A549 (cell line): ENCODE measurements at regions not wholly inside any gene's neighbourhood (a gene's known extent, or its start where the extent isn't known, plus 50 kb on each side); places are given as distances from the start of the nearest gene placed in this dataset.

Source experiments
- ATAC-seq, 2 experiments: fragments of 200-7000 bp in 1 of 2; fragments of >200 bp in 1 of 2; cut with Nextera tagmentation in 1 of 2; cut with Tn5 transposase in 1 of 2; 3 replicates each; pipeline versions ENCODE4 v1.8.0 to v1.9.1; 2018 to 2020; ENCODE audit warnings: mild to moderate bottlenecking in 1 of 2, moderate library complexity in 1 of 2
- CTCF ChIA-PET: fragments of 300-600 bp; sonication (Branson Sonifier 250); formaldehyde crosslinking; extraction: SDS; loops from one replicate; lab custom pipeline; 2021; ENCODE audit warnings: antibody characterized with exemption, inconsistent platforms; lab: Yijun Ruan, JAX
- POLR2A ChIA-PET: fragments of 350-600 bp; formaldehyde crosslinking; extraction: SDS; loops from one replicate; lab custom pipeline; 2021; ENCODE audit warnings: antibody characterized with exemption, inconsistent platforms; lab: Yijun Ruan, JAX
- DNase-seq, 2 experiments: peaks; one replicate each; pipeline versions ENCODE4 v3.0.0 to v3.0.0-alpha.2; 2011 to 2016; ENCODE audit warnings: low read depth in 1 of 2, low spot score in 1 of 2
- FAIRE-seq: peaks from 2 replicates; lab custom pipeline; 2011; peaks lifted over from hg19 to GRCh38; lab: Jason Lieb, UNC
- H3K27ac ChIP-seq, 2 experiments: fragments of >200 bp; sonication (Bioruptor Twin); formaldehyde crosslinking; 3 replicates each; pipeline ENCODE4 v1.5.1; 2016 to 2017
- H3K4me1 ChIP-seq: fragments of >200 bp; sonication (Bioruptor Twin); formaldehyde crosslinking; 3 replicates; pipeline ENCODE4 v1.6.1; 2016
- H3K4me2 ChIP-seq: fragments of >200 bp; sonication (Bioruptor Twin); formaldehyde crosslinking; 3 replicates; pipeline ENCODE4 v1.6.1; 2016
- H3K4me3 ChIP-seq: fragments of >200 bp; sonication (Bioruptor Twin); formaldehyde crosslinking; 3 replicates; pipeline ENCODE4 v1.5.1; 2016
- H3K9me3 ChIP-seq: fragments of >200 bp; sonication (Bioruptor Twin); formaldehyde crosslinking; 3 replicates; pipeline ENCODE4 v1.6.1; 2016
- BHLHE40 ChIP-seq: IDR thresholded peaks from 2 replicates; pipeline ENCODE4 v1.6.1; 2012; ENCODE audit warnings: low read depth, low read length, inconsistent platforms
- CHD2 ChIP-seq: fragments of 150-350 bp; IDR thresholded peaks from 2 replicates; pipeline ENCODE4 v1.6.1; 2014; ENCODE audit warnings: low read length; ENCODE audit not compliant: partially characterized antibody
- EHMT2 ChIP-seq: fragments of 200-600 bp; sonication (generic); IDR thresholded peaks from 2 replicates; pipeline ENCODE4 v1.6.1; 2016; ENCODE audit warnings: antibody characterized with exemption, low read depth, mild to moderate bottlenecking, moderate library complexity
- FOSL2 ChIP-seq, 2 experiments: fragments of 450-650 bp in 1 of 2; fragments of >200 bp in 1 of 2; sonication (Bioruptor Twin) in 1 of 2; formaldehyde crosslinking; IDR thresholded peaks; 2 replicates each; pipeline versions ENCODE4 v1.5.0 to v1.6.1; 2016 to 2020; ENCODE audit warnings: mild to moderate bottlenecking in 1 of 2, moderate library complexity in 1 of 2
- FOXS1 ChIP-seq: fragments of 250-450 bp; sonication (Bioruptor Pico); IDR thresholded peaks from 2 replicates; pipeline ENCODE4 v1.5.0; 2020; ENCODE audit warnings: mild to moderate bottlenecking, moderate library complexity
- HOXA7 ChIP-seq: fragments of 250-450 bp; sonication (Bioruptor Pico); IDR thresholded peaks from 2 replicates; pipeline ENCODE4 v1.5.0; 2020; ENCODE audit warnings: mild to moderate bottlenecking, moderate library complexity
- HOXB13 ChIP-seq: fragments of 250-450 bp; sonication (Bioruptor Pico); IDR thresholded peaks from 2 replicates; pipeline ENCODE4 v1.5.0; 2020; ENCODE audit warnings: low read depth, mild to moderate bottlenecking, moderate library complexity
- JUN ChIP-seq, 2 experiments: fragments of >200 bp; sonication (Bioruptor Twin); formaldehyde crosslinking; IDR thresholded peaks; 2 replicates in 1 of 2; 3 replicates in 1 of 2; pipeline ENCODE4 v1.6.1; 2016 to 2017
- MAFK ChIP-seq: fragments of 450-650 bp; IDR thresholded peaks from 2 replicates; pipeline ENCODE4 v1.6.1; 2014; ENCODE audit not compliant: partially characterized antibody
- NPAS2 ChIP-seq: fragments of 250-450 bp; sonication (Bioruptor Pico); IDR thresholded peaks from 2 replicates; pipeline ENCODE4 v1.8.0; 2022; ENCODE audit warnings: mild to moderate bottlenecking, moderate library complexity, borderline replicate concordance
- PHF8 ChIP-seq: fragments of 200-600 bp; sonication (generic); IDR thresholded peaks from 2 replicates; pipeline ENCODE4 v1.6.1; 2016; ENCODE audit warnings: low read depth, mild to moderate bottlenecking, antibody characterized with exemption, moderate library complexity, borderline replicate concordance
- POLR2A ChIP-seq: IDR thresholded peaks from 2 replicates; pipeline ENCODE4 v1.6.1; 2012; ENCODE audit warnings: mild to moderate bottlenecking, low read length
- RAD21 ChIP-seq, 2 experiments: fragments of >200 bp in 1 of 2; sonication (Bioruptor Twin) in 1 of 2; formaldehyde crosslinking in 1 of 2; IDR thresholded peaks in 1 of 2; conservative IDR thresholded peaks in 1 of 2; 2 replicates in 1 of 2; 3 replicates in 1 of 2; pipeline ENCODE4 v1.6.1; 2012 to 2018; ENCODE audit warnings: inconsistent platforms in 1 of 2
- RCOR1 ChIP-seq: fragments of 150-350 bp; IDR thresholded peaks from 2 replicates; pipeline ENCODE4 v1.6.1; 2014; ENCODE audit warnings: antibody characterized with exemption, low read length, low read depth
- SMC3 ChIP-seq: fragments of >200 bp; sonication (Bioruptor Twin); formaldehyde crosslinking; IDR thresholded peaks from 3 replicates; pipeline ENCODE4 v1.6.1; 2018; ENCODE audit warnings: inconsistent platforms
- TP53 ChIP-seq: fragments of 250-450 bp; sonication (Bioruptor Pico); IDR thresholded peaks from 2 replicates; pipeline ENCODE4 v1.5.0; 2021; ENCODE audit warnings: mild to moderate bottlenecking, moderate library complexity
- ZNF302 ChIP-seq: fragments of 250-450 bp; sonication (Bioruptor Pico); IDR thresholded peaks from 2 replicates; pipeline ENCODE4 v1.9.0; 2021; ENCODE audit warnings: inconsistent platforms, mild to moderate bottlenecking, moderate library complexity
- WGBS: methylation state at CpG from one replicate; pipeline ENCODE4 v1.1.6; 2017; ENCODE audit errors: missing lambda C conversion rate; 5-methylcytosine and 5-hydroxymethylcytosine counted together
- TF ChIP-seq, protein P1 (sequence below): fragments of 150-350 bp; IDR thresholded peaks from 2 replicates; pipeline ENCODE4 v1.6.1; 2014; ENCODE audit warnings: low read depth, mild to moderate bottlenecking, low read length
- TF ChIP-seq, protein P2 (sequence below): fragments of 450-650 bp; IDR thresholded peaks from 2 replicates; pipeline ENCODE4 v1.6.1; 2014; ENCODE audit warnings: antibody characterized with exemption
- TF ChIP-seq, protein P3 (sequence below): IDR thresholded peaks from 2 replicates; pipeline ENCODE4 v1.6.1; 2012; ENCODE audit warnings: low read depth, borderline replicate concordance
- TF ChIP-seq, protein P4 (sequence below): fragments of 200-600 bp; sonication (generic); IDR thresholded peaks from 2 replicates; pipeline ENCODE4 v1.6.1; 2016; ENCODE audit warnings: antibody characterized with exemption, mild to moderate bottlenecking, moderate library complexity
- TF ChIP-seq, protein P5 (sequence below): fragments of 250-450 bp; sonication (Bioruptor Pico); IDR thresholded peaks from 2 replicates; pipeline ENCODE4 v1.5.0; 2020; ENCODE audit warnings: low read depth, mild to moderate bottlenecking, moderate library complexity

DNA sequence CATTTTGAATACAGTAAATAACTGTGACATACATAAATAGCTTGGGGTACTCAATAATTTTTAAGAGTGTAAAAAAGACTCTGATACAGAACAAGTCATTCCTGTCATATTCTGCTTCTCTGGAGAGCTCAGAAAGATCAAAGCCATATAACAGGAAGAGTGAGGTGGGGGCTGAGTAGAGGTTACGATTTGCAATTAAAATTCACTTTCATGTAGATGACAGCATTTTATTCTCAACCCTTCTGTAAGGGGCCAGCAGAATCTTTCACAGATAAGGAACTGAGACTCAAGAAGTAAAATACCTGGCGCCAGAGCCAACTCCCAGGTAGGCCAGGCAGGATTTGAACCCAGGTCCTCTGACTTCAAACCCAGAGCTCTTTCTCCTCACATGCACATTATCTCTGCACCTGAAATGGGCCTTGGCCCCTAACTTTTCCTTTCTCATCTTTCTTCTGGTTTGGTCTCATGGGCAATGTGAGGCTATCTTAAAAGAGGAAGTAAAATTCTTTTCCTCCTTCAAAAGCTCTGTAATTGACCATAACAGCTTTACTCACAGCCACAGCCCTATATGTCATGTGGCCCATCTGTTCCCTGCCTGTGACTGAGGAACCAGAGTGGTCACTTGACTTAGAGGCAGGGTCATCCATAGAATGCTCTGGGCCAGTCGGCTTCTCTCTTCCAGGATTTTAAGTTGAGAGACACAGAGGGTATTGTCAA lies 80.9 kb upstream of the SYT6 start:
- Histone ChIP-seq H3K4me3 (no peak overlapping the region), H3K9me3 (no peaks in the 10 kb centered on the region), H3K4me1 (no peaks in the 10 kb centered on the region), H3K4me2 (no peak overlapping the region), H3K27ac (no peak overlapping the region)
- no peak for DNase-seq
- 63% methylated on average over 3 of the region's 3 CpGs for WGBS
- TF ChIP-seq TP53 (no peak), PHF8 (no peak)
- TF ChIP-seq, protein P1, sequence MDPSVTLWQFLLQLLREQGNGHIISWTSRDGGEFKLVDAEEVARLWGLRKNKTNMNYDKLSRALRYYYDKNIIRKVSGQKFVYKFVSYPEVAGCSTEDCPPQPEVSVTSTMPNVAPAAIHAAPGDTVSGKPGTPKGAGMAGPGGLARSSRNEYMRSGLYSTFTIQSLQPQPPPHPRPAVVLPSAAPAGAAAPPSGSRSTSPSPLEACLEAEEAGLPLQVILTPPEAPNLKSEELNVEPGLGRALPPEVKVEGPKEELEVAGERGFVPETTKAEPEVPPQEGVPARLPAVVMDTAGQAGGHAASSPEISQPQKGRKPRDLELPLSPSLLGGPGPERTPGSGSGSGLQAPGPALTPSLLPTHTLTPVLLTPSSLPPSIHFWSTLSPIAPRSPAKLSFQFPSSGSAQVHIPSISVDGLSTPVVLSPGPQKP = no peak
- ChIA-PET CTCF (no interaction called here), POLR2A (no interaction called here)
- ATAC-seq = no peak
- no peak for FAIRE-seq

DNA sequence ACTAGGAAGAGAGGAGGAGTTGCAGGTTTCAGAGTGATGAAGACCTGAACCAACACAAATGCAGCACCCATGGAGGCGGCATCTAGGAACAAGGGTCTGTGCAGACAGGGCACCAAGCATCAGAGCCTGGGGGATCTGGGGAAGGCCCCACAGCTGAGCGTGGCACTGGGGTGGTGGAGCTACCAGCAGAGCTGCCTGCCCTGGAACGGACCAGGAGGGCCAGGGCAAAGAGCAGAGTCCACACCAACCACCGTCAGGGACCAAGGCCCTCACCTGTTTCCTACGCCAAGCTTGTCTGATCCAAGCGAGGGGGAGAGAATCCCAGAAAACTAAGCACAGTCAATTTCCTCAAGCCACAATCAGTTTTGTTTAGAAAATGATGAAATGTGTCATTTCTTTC lies 79.0 kb upstream of the SYT6 start:
- ChIA-PET CTCF (no interaction called here), POLR2A (no interaction called here)
- FAIRE-seq (no peak), ATAC-seq (no peak), DNase-seq (no peak)
- no peak overlapping the region for H3K4me3 ChIP-seq
- no peak overlapping the region for H3K4me2 ChIP-seq
- no peaks in the 10 kb centered on the region for H3K9me3 ChIP-seq
- TF ChIP-seq BHLHE40 = no peak
- TF ChIP-seq, protein P2, sequence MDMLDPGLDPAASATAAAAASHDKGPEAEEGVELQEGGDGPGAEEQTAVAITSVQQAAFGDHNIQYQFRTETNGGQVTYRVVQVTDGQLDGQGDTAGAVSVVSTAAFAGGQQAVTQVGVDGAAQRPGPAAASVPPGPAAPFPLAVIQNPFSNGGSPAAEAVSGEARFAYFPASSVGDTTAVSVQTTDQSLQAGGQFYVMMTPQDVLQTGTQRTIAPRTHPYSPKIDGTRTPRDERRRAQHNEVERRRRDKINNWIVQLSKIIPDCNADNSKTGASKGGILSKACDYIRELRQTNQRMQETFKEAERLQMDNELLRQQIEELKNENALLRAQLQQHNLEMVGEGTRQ = no peak
- no peak for TF ChIP-seq FOSL2 (IDR thresholded peaks at IDR 0.05)
- TF ChIP-seq FOSL2 (CRISPR knock-in tag; IDR thresholded peaks at IDR 0.05) = no peak
- TF ChIP-seq SMC3 = no peak
- no peak for TF ChIP-seq EHMT2
- TF ChIP-seq CHD2 = no peak
- no peak for TF ChIP-seq FOXS1
- no peak for TF ChIP-seq RCOR1
- TF ChIP-seq MAFK = no peak
- no peak for TF ChIP-seq POLR2A
- TF ChIP-seq HOXB13 = no peak
- TF ChIP-seq, protein P3, sequence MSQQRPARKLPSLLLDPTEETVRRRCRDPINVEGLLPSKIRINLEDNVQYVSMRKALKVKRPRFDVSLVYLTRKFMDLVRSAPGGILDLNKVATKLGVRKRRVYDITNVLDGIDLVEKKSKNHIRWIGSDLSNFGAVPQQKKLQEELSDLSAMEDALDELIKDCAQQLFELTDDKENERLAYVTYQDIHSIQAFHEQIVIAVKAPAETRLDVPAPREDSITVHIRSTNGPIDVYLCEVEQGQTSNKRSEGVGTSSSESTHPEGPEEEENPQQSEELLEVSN = no peak
- no peak for TF ChIP-seq NPAS2 (CRISPR knock-in tag)
- no peak for TF ChIP-seq JUN (IDR thresholded peaks at IDR 0.05)
- TF ChIP-seq RAD21 (conservative IDR thresholded peaks at IDR 0.05 in 1 of 2, IDR thresholded peaks at IDR 0.05 in 1 of 2) = no peak
- no peak for TF ChIP-seq ZNF302 (CRISPR knock-in tag)
- TF ChIP-seq, protein P4, sequence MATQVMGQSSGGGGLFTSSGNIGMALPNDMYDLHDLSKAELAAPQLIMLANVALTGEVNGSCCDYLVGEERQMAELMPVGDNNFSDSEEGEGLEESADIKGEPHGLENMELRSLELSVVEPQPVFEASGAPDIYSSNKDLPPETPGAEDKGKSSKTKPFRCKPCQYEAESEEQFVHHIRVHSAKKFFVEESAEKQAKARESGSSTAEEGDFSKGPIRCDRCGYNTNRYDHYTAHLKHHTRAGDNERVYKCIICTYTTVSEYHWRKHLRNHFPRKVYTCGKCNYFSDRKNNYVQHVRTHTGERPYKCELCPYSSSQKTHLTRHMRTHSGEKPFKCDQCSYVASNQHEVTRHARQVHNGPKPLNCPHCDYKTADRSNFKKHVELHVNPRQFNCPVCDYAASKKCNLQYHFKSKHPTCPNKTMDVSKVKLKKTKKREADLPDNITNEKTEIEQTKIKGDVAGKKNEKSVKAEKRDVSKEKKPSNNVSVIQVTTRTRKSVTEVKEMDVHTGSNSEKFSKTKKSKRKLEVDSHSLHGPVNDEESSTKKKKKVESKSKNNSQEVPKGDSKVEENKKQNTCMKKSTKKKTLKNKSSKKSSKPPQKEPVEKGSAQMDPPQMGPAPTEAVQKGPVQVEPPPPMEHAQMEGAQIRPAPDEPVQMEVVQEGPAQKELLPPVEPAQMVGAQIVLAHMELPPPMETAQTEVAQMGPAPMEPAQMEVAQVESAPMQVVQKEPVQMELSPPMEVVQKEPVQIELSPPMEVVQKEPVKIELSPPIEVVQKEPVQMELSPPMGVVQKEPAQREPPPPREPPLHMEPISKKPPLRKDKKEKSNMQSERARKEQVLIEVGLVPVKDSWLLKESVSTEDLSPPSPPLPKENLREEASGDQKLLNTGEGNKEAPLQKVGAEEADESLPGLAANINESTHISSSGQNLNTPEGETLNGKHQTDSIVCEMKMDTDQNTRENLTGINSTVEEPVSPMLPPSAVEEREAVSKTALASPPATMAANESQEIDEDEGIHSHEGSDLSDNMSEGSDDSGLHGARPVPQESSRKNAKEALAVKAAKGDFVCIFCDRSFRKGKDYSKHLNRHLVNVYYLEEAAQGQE = no peak
- TF ChIP-seq, protein P5, sequence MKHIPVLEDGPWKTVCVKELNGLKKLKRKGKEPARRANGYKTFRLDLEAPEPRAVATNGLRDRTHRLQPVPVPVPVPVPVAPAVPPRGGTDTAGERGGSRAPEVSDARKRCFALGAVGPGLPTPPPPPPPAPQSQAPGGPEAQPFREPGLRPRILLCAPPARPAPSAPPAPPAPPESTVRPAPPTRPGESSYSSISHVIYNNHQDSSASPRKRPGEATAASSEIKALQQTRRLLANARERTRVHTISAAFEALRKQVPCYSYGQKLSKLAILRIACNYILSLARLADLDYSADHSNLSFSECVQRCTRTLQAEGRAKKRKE (CRISPR knock-in tag) = no peak
- TF ChIP-seq, protein P1 = no peak
- no peak for TF ChIP-seq HOXA7 (CRISPR knock-in tag)
- H3K4me1 ChIP-seq = no peaks in the 10 kb centered on the region
- 36% methylated on average over 6 of the region's 6 CpGs for WGBS
- no peak overlapping the region for H3K27ac ChIP-seq
